ENCODE measurements at regions not wholly inside any gene's neighbourhood (a gene's known extent, or its start where the extent isn't known, plus 50 kb on each side); places are given as distances from the start of the nearest gene placed in this dataset.

DNA sequence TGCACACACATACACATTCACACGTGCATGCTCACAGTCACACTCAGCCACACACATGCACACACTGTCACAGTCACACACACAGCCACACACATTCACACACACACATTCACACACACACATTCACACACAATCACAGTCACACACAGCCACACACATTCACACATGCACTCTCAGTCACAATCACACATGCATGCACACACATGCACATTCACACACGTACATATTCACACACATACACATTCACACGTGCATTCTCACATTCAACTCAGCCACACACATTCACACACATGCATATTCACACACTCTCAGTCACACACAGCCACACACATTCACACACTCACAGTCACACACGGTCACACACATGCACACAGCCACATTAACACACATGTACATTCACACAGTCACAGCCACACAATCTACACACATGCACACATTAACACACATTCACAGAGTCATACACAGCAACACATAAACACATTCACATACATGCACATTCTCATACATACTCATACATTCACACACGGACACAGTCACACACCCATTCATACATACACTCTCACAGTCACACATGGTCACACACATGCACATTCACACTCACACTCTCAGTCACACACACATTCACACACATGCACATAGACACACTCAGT lies 239.8 kb downstream of the EIPR1 start (continued):
- TF ChIP-seq HDAC6 (IDR thresholded peaks at IDR 0.05; ENCODE audit: low read depth, low read length) (no peak), EGR1 (IDR thresholded peaks at IDR 0.05; ENCODE audit: borderline replicate concordance, low read depth, low read length) (no peak), SIRT6 (IDR thresholded peaks at IDR 0.05; ENCODE audit: low read length) (no peak), CTBP2 (IDR thresholded peaks at IDR 0.05; ENCODE audit: borderline replicate concordance, insufficient read depth, insufficient read length, low read length) (no peak), TCF12 (IDR thresholded peaks at IDR 0.05; ENCODE audit: low read depth, low read length) (no peak), NRF1 (IDR thresholded peaks at IDR 0.05; ENCODE audit: low read depth, low read length) (no peak), BCL11A (IDR thresholded peaks at IDR 0.05; ENCODE audit: low read depth in 2 of 2, low read length in 2 of 2) (no peak)

Measured in H1 (cell line).